Lower lobe of right lung (tissue), 2 donors: ENCODE measurements at regions not wholly inside any gene's neighbourhood (a gene's known extent, or its start where the extent isn't known, plus 50 kb on each side); places are given as distances from the start of the nearest gene placed in this dataset.

Experiments
- ATAC-seq, 2 donors: fragments of 200-7000 bp; cut with Tn5 transposase; one replicate each; pipeline ENCODE4 v1.9.1; 2020 to 2022; ENCODE audit warnings: mild to moderate bottlenecking in 2 of 2, moderate library complexity in 2 of 2
- DNase-seq: peaks from one replicate; pipeline ENCODE4 v3.0.0-alpha.2; 2020
- H3K27ac ChIP-seq: fragments of 200-600 bp; one replicate; pipeline ENCODE4 v1.8.0; 2022
- H3K27me3 ChIP-seq: fragments of 200-600 bp; one replicate; pipeline ENCODE4 v1.8.0; 2022; ENCODE audit warnings: low read depth
- H3K36me3 ChIP-seq: fragments of 200-600 bp; one replicate; pipeline ENCODE4 v1.8.0; 2022; ENCODE audit warnings: mild to moderate bottlenecking
- H3K4me1 ChIP-seq: fragments of 200-600 bp; one replicate; pipeline ENCODE4 v1.8.0; 2022
- H3K4me3 ChIP-seq: fragments of 200-600 bp; one replicate; pipeline ENCODE4 v1.8.0; 2022; ENCODE audit warnings: mild to moderate bottlenecking
- H3K9me3 ChIP-seq: fragments of 200-600 bp; one replicate; pipeline ENCODE4 v1.8.0; 2022
- intact Hi-C: fragments of 100-400 bp; cut with DNase I; formaldehyde crosslinking; loops from one replicate; pipeline ENCODE4 v1.11.0; 2022
- TF ChIP-seq, protein P1 (sequence below): fragments of 200-600 bp; IDR thresholded peaks from one replicate; pipeline ENCODE4 v1.8.0; 2022; ENCODE audit warnings: antibody characterized with exemption, mild to moderate bottlenecking
- donor health status: DM: no; HTN: yes; CAD: no; lungs with severe emphysema.

GRCh38 chr9:7369384-7369821 is 430.2 kb downstream of the DMAC1 start:
- Histone ChIP-seq H3K27me3 (no peaks in the 10 kb centered on the region), H3K9me3 (no peaks in the 10 kb centered on the region), H3K27ac (peak overlapping the region; percentile 22), H3K4me3 (no peak overlapping the region), H3K4me1 (peaks cover 28% of the 10 kb centered on the region), H3K36me3 (no peaks in the 10 kb centered on the region)
- TF ChIP-seq, protein P1, sequence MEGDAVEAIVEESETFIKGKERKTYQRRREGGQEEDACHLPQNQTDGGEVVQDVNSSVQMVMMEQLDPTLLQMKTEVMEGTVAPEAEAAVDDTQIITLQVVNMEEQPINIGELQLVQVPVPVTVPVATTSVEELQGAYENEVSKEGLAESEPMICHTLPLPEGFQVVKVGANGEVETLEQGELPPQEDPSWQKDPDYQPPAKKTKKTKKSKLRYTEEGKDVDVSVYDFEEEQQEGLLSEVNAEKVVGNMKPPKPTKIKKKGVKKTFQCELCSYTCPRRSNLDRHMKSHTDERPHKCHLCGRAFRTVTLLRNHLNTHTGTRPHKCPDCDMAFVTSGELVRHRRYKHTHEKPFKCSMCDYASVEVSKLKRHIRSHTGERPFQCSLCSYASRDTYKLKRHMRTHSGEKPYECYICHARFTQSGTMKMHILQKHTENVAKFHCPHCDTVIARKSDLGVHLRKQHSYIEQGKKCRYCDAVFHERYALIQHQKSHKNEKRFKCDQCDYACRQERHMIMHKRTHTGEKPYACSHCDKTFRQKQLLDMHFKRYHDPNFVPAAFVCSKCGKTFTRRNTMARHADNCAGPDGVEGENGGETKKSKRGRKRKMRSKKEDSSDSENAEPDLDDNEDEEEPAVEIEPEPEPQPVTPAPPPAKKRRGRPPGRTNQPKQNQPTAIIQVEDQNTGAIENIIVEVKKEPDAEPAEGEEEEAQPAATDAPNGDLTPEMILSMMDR, result no peak
- ATAC-seq (no peak), DNase-seq (no peak)
- intact Hi-C loops, result no loop called here

DNA sequence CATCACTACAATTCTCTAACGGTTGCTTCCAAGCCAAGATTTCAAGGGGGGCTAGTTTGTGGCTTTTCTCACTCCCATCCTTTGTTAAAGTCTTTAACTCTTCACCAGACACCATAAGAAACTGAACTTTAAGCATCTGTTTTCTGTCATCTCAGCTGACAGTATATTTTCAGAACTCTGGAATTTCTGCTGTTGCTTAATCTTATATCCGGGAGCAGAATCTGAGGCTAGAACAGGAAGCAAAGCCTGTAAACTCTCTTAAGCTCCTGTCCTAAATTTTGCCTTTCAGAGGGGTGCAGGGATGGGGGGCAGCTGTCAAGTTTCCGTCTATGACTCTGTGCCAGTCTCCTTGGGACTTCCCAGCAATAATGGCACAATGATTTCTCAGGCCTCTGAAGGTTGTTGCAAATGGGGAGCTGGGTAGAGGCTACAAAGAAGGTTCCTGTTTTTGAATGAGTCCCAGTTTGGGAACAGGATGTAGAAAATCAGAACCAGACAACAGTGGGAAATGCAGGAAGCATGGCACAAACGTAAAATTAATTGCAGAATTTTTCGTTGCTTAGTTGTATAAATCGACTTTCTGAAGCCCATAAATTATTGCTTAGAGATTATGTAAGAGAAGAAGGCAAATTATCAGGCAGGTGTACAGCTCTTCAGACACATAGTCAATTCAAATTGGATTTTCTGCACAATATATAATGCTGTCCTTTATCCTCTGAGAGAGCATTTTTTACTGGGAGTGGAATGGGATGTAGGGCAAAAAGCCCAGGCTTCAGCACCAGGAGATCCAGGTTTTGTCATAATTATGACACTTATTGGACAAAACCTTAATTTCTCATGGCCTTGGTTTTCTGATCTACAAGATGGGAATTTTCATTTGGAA is 430.9 kb downstream of the DMAC1 start:
- H3K4me3 ChIP-seq, result no peak overlapping the region
- peak overlapping the region; percentile 22 for H3K27ac ChIP-seq
- no peaks in the 10 kb centered on the region for H3K9me3 ChIP-seq
- DNase-seq, result no peak
- H3K4me1 ChIP-seq, result peaks cover 28% of the 10 kb centered on the region
- H3K27me3 ChIP-seq, result no peaks in the 10 kb centered on the region
- intact Hi-C loops, result no loop called here
- TF ChIP-seq, protein P1, result no peak
- no peaks in the 10 kb centered on the region for H3K36me3 ChIP-seq
- ATAC-seq, result peak; percentile 75 to 77

- H3K4me3 ChIP-seq, result no peak overlapping the region
- no peaks in the 10 kb centered on the region for H3K9me3 ChIP-seq
- intact Hi-C loops, result no loop called here
- no peak for DNase-seq
- no peak overlapping the region for H3K27ac ChIP-seq
- no peaks in the 10 kb centered on the region for H3K36me3 ChIP-seq
- H3K27me3 ChIP-seq, result no peaks in the 10 kb centered on the region
- ATAC-seq, result no peak
- TF ChIP-seq, protein P1, result no peak
- H3K4me1 ChIP-seq, result peaks cover 28% of the 10 kb centered on the region
These were observed 431.9 kb downstream of the DMAC1 start for GRCh38 chr9:7367726-7368125.

- Histone ChIP-seq H3K4me3 (no peak overlapping the region), H3K27ac (no peak overlapping the region), H3K27me3 (no peaks in the 10 kb centered on the region), H3K4me1 (peaks cover 26% of the 10 kb centered on the region), H3K36me3 (no peaks in the 10 kb centered on the region), H3K9me3 (no peaks in the 10 kb centered on the region)
- TF ChIP-seq, protein P1, result no peak
- ATAC-seq, result no peak
- no peak for DNase-seq
- intact Hi-C loops, result no loop called here
These were observed 433.5 kb downstream of the DMAC1 start for GRCh38 chr9:7366121-7366520.

DNA sequence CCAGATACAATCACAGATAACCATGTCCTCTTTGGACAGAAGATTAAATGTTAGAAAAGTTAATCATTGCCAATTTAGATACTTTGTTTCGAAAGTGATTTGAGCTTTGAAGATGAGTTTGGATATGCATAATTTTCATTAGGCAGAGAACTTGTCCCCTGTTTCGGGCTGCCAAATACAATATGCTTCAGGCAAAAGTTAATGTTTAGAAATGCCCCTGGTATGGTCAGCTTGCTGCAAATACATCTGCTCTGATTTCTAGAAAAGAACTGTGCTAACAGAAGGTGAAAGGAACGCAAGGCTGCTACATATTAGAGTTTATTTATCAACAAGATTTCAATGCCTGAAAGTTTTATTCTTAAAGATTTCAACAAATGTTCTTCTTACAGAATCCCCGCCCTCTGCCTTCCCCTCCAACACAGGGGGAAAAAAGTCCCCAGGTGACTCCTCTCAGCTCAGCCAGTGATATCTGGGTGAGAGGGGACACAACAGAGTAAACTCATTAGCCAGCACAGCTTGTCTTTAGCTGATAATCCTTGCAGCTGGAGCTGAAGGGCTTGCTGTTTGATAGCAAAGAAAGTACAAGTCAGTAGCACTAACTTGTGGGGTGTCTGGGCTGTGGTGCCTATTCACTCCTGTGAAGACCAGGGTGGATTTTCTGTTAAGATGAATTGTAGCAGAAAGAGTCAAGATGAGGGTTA is 435.7 kb downstream of the DMAC1 start:
- Histone ChIP-seq H3K27me3 (no peaks in the 10 kb centered on the region), H3K4me1 (peaks cover 4% of the 10 kb centered on the region), H3K27ac (no peak overlapping the region), H3K9me3 (no peaks in the 10 kb centered on the region), H3K4me3 (no peak overlapping the region), H3K36me3 (no peaks in the 10 kb centered on the region)
- TF ChIP-seq, protein P1, result no peak
- ATAC-seq, result no peak
- intact Hi-C loops, result no loop called here
- no peak for DNase-seq
